HL-60 (cell line): ENCODE measurements at regions not wholly inside any gene's neighbourhood (a gene's known extent, or its start where the extent isn't known, plus 50 kb on each side); places are given as distances from the start of the nearest gene placed in this dataset.

Source experiments
- DNase-seq, 2 experiments: peaks; one replicate each; pipeline ENCODE4 v3.0.0-alpha.2; 2010 to 2020; ENCODE audit warnings: low read depth in 1 of 2, low spot score in 1 of 2
- H3K27ac ChIP-seq: fragments of 250-450 bp; sonication (Bioruptor Pico); replicated peaks from 2 replicates; pipeline ENCODE4 v1.5.1; 2020; ENCODE audit warnings: mild to moderate bottlenecking, moderate library complexity
- H3K27me3 ChIP-seq: fragments of 250-450 bp; sonication (Bioruptor Pico); 2 replicates; pipeline ENCODE4 v1.5.1; 2021; ENCODE audit warnings: mild to moderate bottlenecking, moderate library complexity; ENCODE audit not compliant: insufficient read depth, poor library complexity, severe bottlenecking
- H3K4me3 ChIP-seq: replicated peaks from 2 replicates; pipeline ENCODE4 v1.5.1; 2011; ENCODE audit warnings: mild to moderate bottlenecking, control low read depth, low read length; ENCODE audit not compliant: insufficient read depth
- GABPA ChIP-seq: IDR thresholded peaks from 2 replicates; pipeline ENCODE4 v1.6.1; 2012; ENCODE audit warnings: low read depth
- POLR2AphosphoS5 ChIP-seq: IDR thresholded peaks from 2 replicates; pipeline ENCODE4 v1.6.1; 2012; ENCODE audit warnings: low read depth
- SPI1 ChIP-seq: IDR thresholded peaks from 2 replicates; pipeline ENCODE4 v1.6.1; 2012; ENCODE audit warnings: low read depth, mild to moderate bottlenecking, borderline replicate concordance
- TF ChIP-seq, protein P1 (sequence below): IDR thresholded peaks from 2 replicates; pipeline ENCODE4 v1.6.1; 2012; ENCODE audit warnings: low read depth; ENCODE audit not compliant: insufficient replicate concordance
- TF ChIP-seq, protein P2 (sequence below): IDR thresholded peaks from one replicate; pipeline ENCODE4 v1.5.1; 2011; ENCODE audit warnings: low read length, control low read depth, inconsistent platforms; ENCODE audit not compliant: insufficient read depth

DNA sequence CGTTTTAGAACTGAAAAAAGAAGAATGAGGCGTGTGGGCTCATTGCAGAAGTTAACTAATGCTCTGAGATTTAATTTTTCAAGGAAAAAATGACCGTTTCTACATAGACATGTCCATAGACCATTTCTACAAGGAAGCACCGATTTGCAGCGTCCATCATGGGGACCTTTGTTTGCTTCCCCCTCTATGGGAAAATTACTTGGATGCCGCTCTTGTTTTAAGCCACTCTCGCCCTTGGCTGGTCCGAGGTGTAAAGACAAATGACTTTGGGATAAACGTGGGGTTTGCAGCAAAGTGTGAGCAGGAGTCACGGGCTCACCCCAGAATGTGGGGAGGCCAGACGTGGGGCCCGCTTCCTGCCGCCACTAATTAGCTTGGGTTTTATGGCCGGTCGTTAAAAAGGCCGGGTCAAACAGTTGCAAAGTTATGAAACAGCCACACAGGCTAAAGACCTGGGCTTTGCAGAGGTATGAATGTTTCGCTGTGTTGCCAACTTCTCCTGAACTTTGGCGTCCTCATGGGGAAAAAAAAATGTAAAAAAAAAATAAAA lies 235.9 kb downstream of the SHOX start:
- no peak overlapping the region for H3K4me3 ChIP-seq
- TF ChIP-seq POLR2AphosphoS5: no peak
- TF ChIP-seq SPI1: no peak
- TF ChIP-seq, protein P1, sequence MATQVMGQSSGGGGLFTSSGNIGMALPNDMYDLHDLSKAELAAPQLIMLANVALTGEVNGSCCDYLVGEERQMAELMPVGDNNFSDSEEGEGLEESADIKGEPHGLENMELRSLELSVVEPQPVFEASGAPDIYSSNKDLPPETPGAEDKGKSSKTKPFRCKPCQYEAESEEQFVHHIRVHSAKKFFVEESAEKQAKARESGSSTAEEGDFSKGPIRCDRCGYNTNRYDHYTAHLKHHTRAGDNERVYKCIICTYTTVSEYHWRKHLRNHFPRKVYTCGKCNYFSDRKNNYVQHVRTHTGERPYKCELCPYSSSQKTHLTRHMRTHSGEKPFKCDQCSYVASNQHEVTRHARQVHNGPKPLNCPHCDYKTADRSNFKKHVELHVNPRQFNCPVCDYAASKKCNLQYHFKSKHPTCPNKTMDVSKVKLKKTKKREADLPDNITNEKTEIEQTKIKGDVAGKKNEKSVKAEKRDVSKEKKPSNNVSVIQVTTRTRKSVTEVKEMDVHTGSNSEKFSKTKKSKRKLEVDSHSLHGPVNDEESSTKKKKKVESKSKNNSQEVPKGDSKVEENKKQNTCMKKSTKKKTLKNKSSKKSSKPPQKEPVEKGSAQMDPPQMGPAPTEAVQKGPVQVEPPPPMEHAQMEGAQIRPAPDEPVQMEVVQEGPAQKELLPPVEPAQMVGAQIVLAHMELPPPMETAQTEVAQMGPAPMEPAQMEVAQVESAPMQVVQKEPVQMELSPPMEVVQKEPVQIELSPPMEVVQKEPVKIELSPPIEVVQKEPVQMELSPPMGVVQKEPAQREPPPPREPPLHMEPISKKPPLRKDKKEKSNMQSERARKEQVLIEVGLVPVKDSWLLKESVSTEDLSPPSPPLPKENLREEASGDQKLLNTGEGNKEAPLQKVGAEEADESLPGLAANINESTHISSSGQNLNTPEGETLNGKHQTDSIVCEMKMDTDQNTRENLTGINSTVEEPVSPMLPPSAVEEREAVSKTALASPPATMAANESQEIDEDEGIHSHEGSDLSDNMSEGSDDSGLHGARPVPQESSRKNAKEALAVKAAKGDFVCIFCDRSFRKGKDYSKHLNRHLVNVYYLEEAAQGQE: no peak
- TF ChIP-seq, protein P2, sequence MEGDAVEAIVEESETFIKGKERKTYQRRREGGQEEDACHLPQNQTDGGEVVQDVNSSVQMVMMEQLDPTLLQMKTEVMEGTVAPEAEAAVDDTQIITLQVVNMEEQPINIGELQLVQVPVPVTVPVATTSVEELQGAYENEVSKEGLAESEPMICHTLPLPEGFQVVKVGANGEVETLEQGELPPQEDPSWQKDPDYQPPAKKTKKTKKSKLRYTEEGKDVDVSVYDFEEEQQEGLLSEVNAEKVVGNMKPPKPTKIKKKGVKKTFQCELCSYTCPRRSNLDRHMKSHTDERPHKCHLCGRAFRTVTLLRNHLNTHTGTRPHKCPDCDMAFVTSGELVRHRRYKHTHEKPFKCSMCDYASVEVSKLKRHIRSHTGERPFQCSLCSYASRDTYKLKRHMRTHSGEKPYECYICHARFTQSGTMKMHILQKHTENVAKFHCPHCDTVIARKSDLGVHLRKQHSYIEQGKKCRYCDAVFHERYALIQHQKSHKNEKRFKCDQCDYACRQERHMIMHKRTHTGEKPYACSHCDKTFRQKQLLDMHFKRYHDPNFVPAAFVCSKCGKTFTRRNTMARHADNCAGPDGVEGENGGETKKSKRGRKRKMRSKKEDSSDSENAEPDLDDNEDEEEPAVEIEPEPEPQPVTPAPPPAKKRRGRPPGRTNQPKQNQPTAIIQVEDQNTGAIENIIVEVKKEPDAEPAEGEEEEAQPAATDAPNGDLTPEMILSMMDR: no peak
- no peak for TF ChIP-seq GABPA
- H3K27ac ChIP-seq: no peak overlapping the region
- no peaks in the 10 kb centered on the region for H3K27me3 ChIP-seq
- DNase-seq: no peak

DNA sequence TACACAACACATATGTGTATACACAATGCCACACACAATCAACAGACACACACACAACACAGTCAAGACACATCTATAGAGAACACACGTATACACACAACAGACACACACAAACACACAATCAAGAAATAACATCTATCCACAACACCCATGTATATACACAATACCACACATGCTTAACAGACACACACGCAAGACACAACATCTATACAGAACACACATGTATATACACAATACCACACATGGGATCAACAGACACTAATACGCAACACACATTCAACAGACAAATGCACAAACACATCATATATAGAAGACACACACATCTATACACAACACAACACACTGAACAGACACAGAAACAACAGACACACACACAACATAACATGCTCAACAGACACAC lies 234.8 kb downstream of the SHOX start:
- TF ChIP-seq SPI1: no peak
- no peak for TF ChIP-seq POLR2AphosphoS5
- TF ChIP-seq, protein P2: no peak
- TF ChIP-seq GABPA: no peak
- TF ChIP-seq, protein P1: no peak
- DNase-seq: no peak
- no peak overlapping the region for H3K4me3 ChIP-seq

DNA sequence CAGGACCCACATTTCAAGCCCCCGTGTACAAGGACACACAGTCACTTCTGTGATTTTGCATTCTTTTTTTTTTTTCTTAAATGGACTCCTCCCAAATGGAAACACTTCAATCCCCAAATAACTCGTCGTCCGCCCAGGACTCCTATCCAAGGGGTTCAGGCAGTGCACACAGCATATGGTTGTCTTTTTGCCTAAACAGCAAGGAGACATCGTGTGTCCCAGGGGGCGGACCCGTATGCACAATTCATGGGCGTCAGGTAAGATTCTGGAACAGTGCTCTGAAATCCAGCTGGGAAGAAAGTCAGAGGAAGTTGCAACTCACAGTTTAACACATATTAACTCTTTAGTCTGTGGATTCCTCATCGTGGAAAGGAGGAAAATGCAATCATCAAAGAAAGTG lies 231.3 kb downstream of the SHOX start:
- no peak overlapping the region for H3K4me3 ChIP-seq
- H3K27me3 ChIP-seq: no peaks in the 10 kb centered on the region
- no peak overlapping the region for H3K27ac ChIP-seq
- DNase-seq: no peak
- no peak for TF ChIP-seq GABPA

More for the DNA sequence above, 234.8 kb downstream of the SHOX start:
- Histone ChIP-seq H3K27ac (no peak overlapping the region), H3K27me3 (no peaks in the 10 kb centered on the region)

GRCh38 chrX:861340-861890 lies 230.8 kb downstream of the SHOX start:
- TF ChIP-seq, protein P1: no peak
- TF ChIP-seq, protein P2: no peak
- TF ChIP-seq GABPA: no peak
- TF ChIP-seq POLR2AphosphoS5: no peak
- no peak for TF ChIP-seq SPI1
- Histone ChIP-seq H3K4me3 (no peak overlapping the region), H3K27me3 (no peaks in the 10 kb centered on the region), H3K27ac (no peak overlapping the region)
- DNase-seq: no peak
